ENCODE measurements at regions not wholly inside any gene's neighbourhood (a gene's known extent, or its start where the extent isn't known, plus 50 kb on each side); places are given as distances from the start of the nearest gene placed in this dataset.
"Not testable (repeated sequence)": the region's sequence is repeated elsewhere in the genome, so short reads cannot be mapped to it uniquely, and the experiment has no call there.

DNA sequence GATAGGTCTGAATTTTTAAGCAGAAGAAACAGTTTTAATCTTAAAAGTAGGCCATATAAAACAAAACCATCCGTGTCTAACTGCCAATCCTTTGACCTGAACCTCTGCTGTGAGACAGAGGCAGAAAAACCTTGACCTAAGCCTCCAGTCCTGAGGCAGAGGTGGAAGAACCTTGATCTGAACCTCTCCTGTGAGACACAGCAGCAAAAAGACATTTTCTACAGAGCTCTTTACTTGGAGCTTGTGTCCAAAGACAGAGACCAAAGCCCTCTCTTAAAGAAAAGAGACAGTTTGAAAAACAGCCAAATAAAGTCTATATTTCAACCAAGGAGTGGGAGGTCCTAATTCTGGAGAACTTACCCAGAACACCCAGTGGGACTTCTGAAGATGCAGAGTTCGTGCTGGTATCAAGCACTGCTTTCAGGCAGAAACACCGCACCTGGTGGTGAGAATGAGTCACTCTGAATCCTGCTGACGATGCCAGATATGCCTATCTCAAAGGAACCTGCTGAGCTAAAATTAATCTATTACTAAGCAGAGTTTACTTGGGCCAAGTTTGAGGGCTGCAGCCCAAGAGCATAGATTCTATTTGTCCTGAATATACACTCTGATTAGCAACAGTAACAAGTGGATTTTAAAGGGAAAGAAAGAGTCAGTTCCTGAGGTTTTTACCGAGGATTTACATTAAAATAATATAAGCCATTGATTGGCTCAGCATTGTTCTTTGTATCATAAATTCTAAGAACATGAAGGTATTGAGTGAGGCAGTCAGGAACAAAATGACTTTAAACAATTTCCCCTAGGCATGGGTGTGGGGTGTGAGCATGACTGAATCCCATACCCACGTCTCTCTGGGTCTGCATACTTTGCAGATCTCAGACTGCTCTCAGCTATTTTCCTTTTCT is 806.4 kb downstream of the TRIB2 start (continued):
- no peak for TF ChIP-seq SETDB1 (IDR thresholded peaks at IDR 0.05; ENCODE audit: insufficient read length, low read length)

DNA sequence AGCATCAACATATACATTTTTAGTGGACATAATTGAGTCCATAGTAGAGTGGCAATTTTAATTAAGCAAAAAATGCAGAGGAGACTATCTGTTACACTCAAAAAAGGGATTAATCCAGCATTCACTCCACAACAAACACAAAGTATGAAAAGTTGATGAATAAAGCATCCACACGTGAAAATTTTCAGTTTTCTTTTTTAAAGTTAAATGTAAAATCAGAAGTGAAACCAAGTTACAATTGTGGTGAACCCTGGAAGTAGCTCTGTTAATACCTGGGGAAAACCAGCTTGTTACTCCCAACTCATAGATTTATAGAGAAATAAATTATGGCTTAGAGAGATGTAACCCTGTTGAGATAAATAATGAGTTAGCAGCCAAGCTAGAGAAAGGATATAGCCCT is 807.8 kb downstream of the TRIB2 start:
- no peaks in the 10 kb centered on the region for H3K9me3 ChIP-seq (ENCODE audit: control insufficient read depth, insufficient read depth, low read depth, low read length)
- H3K27ac ChIP-seq (ENCODE audit: extremely low read depth, low read depth, low read length): no peak overlapping the region
- TF ChIP-seq ZNF510 (tag by site-specific recombination; IDR thresholded peaks at IDR 0.05; ENCODE audit: insufficient replicate concordance) (no peak), ZBTB20 (tag by site-specific recombination; IDR thresholded peaks at IDR 0.05) (no peak), MYNN (tag by site-specific recombination; IDR thresholded peaks at IDR 0.05; ENCODE audit: borderline replicate concordance) (no peak), PRDM1 (tag by site-specific recombination; IDR thresholded peaks at IDR 0.05) (no peak), YY2 (tag by site-specific recombination; IDR thresholded peaks at IDR 0.05) (no peak), ZNF37A (tag by site-specific recombination; IDR thresholded peaks at IDR 0.05) (no peak), ZNF274 (IDR thresholded peaks at IDR 0.05; ENCODE audit: low read length) (no peak), ZNF274 (tag by site-specific recombination; IDR thresholded peaks at IDR 0.05; ENCODE audit: borderline replicate concordance) (no peak), ZNF596 (tag by site-specific recombination; IDR thresholded peaks at IDR 0.05) (no peak), KLF7 (tag by site-specific recombination; IDR thresholded peaks at IDR 0.05; ENCODE audit: borderline replicate concordance) (no peak)
- TF ChIP-seq, protein P1, sequence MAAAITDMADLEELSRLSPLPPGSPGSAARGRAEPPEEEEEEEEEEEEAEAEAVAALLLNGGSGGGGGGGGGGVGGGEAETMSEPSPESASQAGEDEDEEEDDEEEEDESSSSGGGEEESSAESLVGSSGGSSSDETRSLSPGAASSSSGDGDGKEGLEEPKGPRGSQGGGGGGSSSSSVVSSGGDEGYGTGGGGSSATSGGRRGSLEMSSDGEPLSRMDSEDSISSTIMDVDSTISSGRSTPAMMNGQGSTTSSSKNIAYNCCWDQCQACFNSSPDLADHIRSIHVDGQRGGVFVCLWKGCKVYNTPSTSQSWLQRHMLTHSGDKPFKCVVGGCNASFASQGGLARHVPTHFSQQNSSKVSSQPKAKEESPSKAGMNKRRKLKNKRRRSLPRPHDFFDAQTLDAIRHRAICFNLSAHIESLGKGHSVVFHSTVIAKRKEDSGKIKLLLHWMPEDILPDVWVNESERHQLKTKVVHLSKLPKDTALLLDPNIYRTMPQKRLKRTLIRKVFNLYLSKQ (tag by site-specific recombination; IDR thresholded peaks at IDR 0.05; ENCODE audit: borderline replicate concordance): no peak
- H3K4me3 ChIP-seq (ENCODE audit: low read depth, low read length): no peak overlapping the region
- CTCF ChIA-PET: no interaction called here
- POLR2A ChIA-PET: no interaction called here
- H3K4me1 ChIP-seq (ENCODE audit: control insufficient read depth, insufficient read depth, low read length): no peaks in the 10 kb centered on the region
- peaks cover 0 to 2% of the 10 kb centered on the region in 2 experiments; a peak in 1 of 3 replicates for H3K36me3 ChIP-seq (ENCODE audit: control insufficient read depth in 2 of 2, insufficient read depth in 1 of 2, low read length in 2 of 2)

- H3K4me1 ChIP-seq (ENCODE audit: control insufficient read depth, insufficient read depth, low read length); H3K27ac ChIP-seq (ENCODE audit: extremely low read depth, low read depth, low read length); H3K4me3 ChIP-seq (ENCODE audit: low read depth, low read length); POLR2A ChIA-PET; CTCF ChIA-PET; H3K9me3 ChIP-seq (ENCODE audit: control insufficient read depth, insufficient read depth, low read depth, low read length); H3K36me3 ChIP-seq (ENCODE audit: control insufficient read depth in 2 of 2, insufficient read depth in 1 of 2, low read length in 2 of 2): not testable (repeated sequence)
These were observed 815.1 kb downstream of the TRIB2 start for GRCh38 chr2:13531735-13532410.

- H3K4me3 ChIP-seq (ENCODE audit: low read depth, low read length); POLR2A ChIA-PET; CTCF ChIA-PET; H3K36me3 ChIP-seq (ENCODE audit: control insufficient read depth in 2 of 2, insufficient read depth in 1 of 2, low read length in 2 of 2); H3K4me1 ChIP-seq (ENCODE audit: control insufficient read depth, insufficient read depth, low read length); H3K9me3 ChIP-seq (ENCODE audit: control insufficient read depth, insufficient read depth, low read depth, low read length); H3K27ac ChIP-seq (ENCODE audit: extremely low read depth, low read depth, low read length): not testable (repeated sequence)
These were observed 816.2 kb downstream of the TRIB2 start for GRCh38 chr2:13532781-13533523.

- CTCF ChIA-PET: no interaction called here
- Histone ChIP-seq H3K9me3 (ENCODE audit: control insufficient read depth, insufficient read depth, low read depth, low read length) (no peaks in the 10 kb centered on the region), H3K4me3 (ENCODE audit: low read depth, low read length) (no peak overlapping the region), H3K27ac (ENCODE audit: extremely low read depth, low read depth, low read length) (no peak overlapping the region), H3K4me1 (ENCODE audit: control insufficient read depth, insufficient read depth, low read length) (no peaks in the 10 kb centered on the region), H3K36me3 (ENCODE audit: control insufficient read depth in 2 of 2, insufficient read depth in 1 of 2, low read length in 2 of 2) (no peaks in the 10 kb centered on the region)
- POLR2A ChIA-PET: no interaction called here
- TF ChIP-seq REST (tag by site-specific recombination; IDR thresholded peaks at IDR 0.05): no peak
- TF ChIP-seq ZNF610 (tag by site-specific recombination; IDR thresholded peaks at IDR 0.05; ENCODE audit: borderline replicate concordance): no peak
- TF ChIP-seq ZBTB1 (tag by site-specific recombination; IDR thresholded peaks at IDR 0.05): no peak
- no peak for TF ChIP-seq ZNF670 (tag by site-specific recombination; IDR thresholded peaks at IDR 0.05; ENCODE audit: low read depth)
- no peak for TF ChIP-seq ZNF792 (tag by site-specific recombination; IDR thresholded peaks at IDR 0.05)
- no peak for TF ChIP-seq ZNF777 (tag by site-specific recombination; IDR thresholded peaks at IDR 0.05; ENCODE audit: borderline replicate concordance)
These were observed 816.8 kb downstream of the TRIB2 start for GRCh38 chr2:13533524-13533922.
